H1 (cell line): ENCODE measurements at regions not wholly inside any gene's neighbourhood (a gene's known extent, or its start where the extent isn't known, plus 50 kb on each side); places are given as distances from the start of the nearest gene placed in this dataset.

Source experiments
- CTCF ChIA-PET: fragments of 300-600 bp; sonication (Branson Sonifier 250); formaldehyde crosslinking; loops from one replicate; lab custom pipeline; 2021; ENCODE audit not compliant: partially characterized antibody; lab: Charles Lee
- POLR2A ChIA-PET: fragments of 300-600 bp; sonication (Branson Sonifier 250); formaldehyde crosslinking; loops from one replicate; lab custom pipeline; 2021; ENCODE audit warnings: inconsistent platforms; ENCODE audit not compliant: partially characterized antibody; lab: Charles Lee
- DNase-seq, 2 experiments: peaks; one replicate each; pipeline versions ENCODE4 v3.0.0 to v3.0.0-alpha.2; 2010 to 2022; ENCODE audit warnings: low spot score in 2 of 2, low read depth in 1 of 2, mixed read lengths in 1 of 2
- FAIRE-seq: peaks from 2 replicates; lab custom pipeline; 2011; peaks lifted over from hg19 to GRCh38; lab: Jason Lieb, UNC
- H2AFZ ChIP-seq: 2 replicates; pipeline ENCODE4 v1.8.1; 2012; ENCODE audit warnings: low read length, inconsistent platforms
- H2AK5ac ChIP-seq: 2 replicates; pipeline ENCODE4 v1.6.1; 2013; ENCODE audit warnings: low read depth, low read length
- H2BK120ac ChIP-seq: replicated peaks from 2 replicates; pipeline ENCODE3; 2013; ENCODE audit warnings: low read depth, low read length, inconsistent platforms
- H2BK12ac ChIP-seq: 2 replicates; pipeline ENCODE4 v1.6.1; 2013; ENCODE audit warnings: low read depth, low read length
- H2BK15ac ChIP-seq: 2 replicates; pipeline ENCODE4 v1.6.1; 2013; ENCODE audit warnings: low read length
- H2BK20ac ChIP-seq: 2 replicates; pipeline ENCODE4 v1.6.1; 2013; ENCODE audit warnings: low read length
- H2BK5ac ChIP-seq: 2 replicates; pipeline ENCODE4 v1.6.1; 2013; ENCODE audit warnings: low read depth, low read length
- H3K14ac ChIP-seq: 2 replicates; pipeline ENCODE4 v1.6.1; 2013; ENCODE audit warnings: inconsistent platforms; ENCODE audit not compliant: insufficient read length
- H3K18ac ChIP-seq: 2 replicates; pipeline ENCODE4 v1.6.1; 2013; ENCODE audit warnings: low read length; ENCODE audit errors: extremely low read depth
- H3K23ac ChIP-seq: 2 replicates; pipeline ENCODE4 v1.6.1; 2013; ENCODE audit warnings: inconsistent platforms; ENCODE audit not compliant: insufficient read length
- H3K23me2 ChIP-seq: 2 replicates; pipeline ENCODE4 v1.6.1; 2013; ENCODE audit warnings: low read depth, low read length
- H3K27ac ChIP-seq: 2 replicates; pipeline ENCODE4 v1.6.1; 2011; ENCODE audit warnings: low read depth, low read length, inconsistent platforms
- H3K27me3 ChIP-seq, 4 experiments: replicated peaks in 1 of 4; 1 replicate in 1 of 4; 2 replicates in 3 of 4; pipeline versions ENCODE4 v1.6.1 to v1.8.1; 2011 to 2013; ENCODE audit warnings: low read length in 3 of 4, mild to moderate bottlenecking in 3 of 4, inconsistent platforms in 2 of 4, mixed read lengths in 2 of 4, moderate library complexity in 1 of 4; ENCODE audit not compliant: control insufficient read depth in 3 of 4, insufficient read depth in 3 of 4; ENCODE audit errors: extremely low read depth in 1 of 4
- H3K36me3 ChIP-seq, 4 experiments: 2 replicates each; pipeline versions ENCODE4 v1.6.1 to v1.8.1; 2011 to 2013; ENCODE audit warnings: mild to moderate bottlenecking in 4 of 4, low read length in 3 of 4, moderate library complexity in 2 of 4, control low read depth in 1 of 4, inconsistent platforms in 1 of 4; ENCODE audit not compliant: insufficient read depth in 4 of 4, control insufficient read depth in 2 of 4
- H3K4ac ChIP-seq: replicated peaks from 2 replicates; pipeline ENCODE3; 2013; ENCODE audit warnings: low read length, low read depth, mixed read lengths, inconsistent platforms; ENCODE audit not compliant: insufficient read length
- H3K4me1 ChIP-seq, 4 experiments: replicated peaks in 1 of 4; 1 replicate in 1 of 4; 2 replicates in 3 of 4; pipeline versions ENCODE4 v1.6.1 to v1.8.1; 2011 to 2013; ENCODE audit warnings: low read length in 3 of 4, inconsistent platforms in 2 of 4, mixed read lengths in 1 of 4; ENCODE audit not compliant: insufficient read depth in 4 of 4, control insufficient read depth in 3 of 4
- H3K4me2 ChIP-seq, 2 experiments: 2 replicates each; pipeline versions ENCODE4 v1.6.1 to v1.8.1; 2011 to 2013; ENCODE audit warnings: low read depth in 2 of 2, low read length in 2 of 2, control low read depth in 1 of 2, inconsistent platforms in 1 of 2, mild to moderate bottlenecking in 1 of 2; ENCODE audit not compliant: insufficient read depth in 1 of 2
- H3K4me3 ChIP-seq, 4 experiments: fragments of 200-600, 300-600 bp in 1 of 4; sonication (generic), shearing (Covaris generic), sonication (Bioruptor Twin) in 1 of 4; 2 replicates each; pipeline versions ENCODE4 v1.5.1 to v1.8.1; 2011 to 2016; ENCODE audit warnings: low read length in 4 of 4, low read depth in 3 of 4, control low read depth in 2 of 4, inconsistent platforms in 2 of 4, mild to moderate bottlenecking in 2 of 4, mixed read lengths in 1 of 4, moderate library complexity in 1 of 4; ENCODE audit not compliant: insufficient read depth in 2 of 4; ENCODE audit errors: extremely low read depth in 1 of 4
- H3K56ac ChIP-seq: replicated peaks from 2 replicates; pipeline ENCODE3; 2013; ENCODE audit warnings: low read depth, mild to moderate bottlenecking, mixed read lengths, low read length, inconsistent platforms; ENCODE audit not compliant: insufficient read length
- H3K79me1 ChIP-seq: 2 replicates; pipeline ENCODE4 v1.6.1; 2013; ENCODE audit warnings: low read depth, low read length, control low read depth
- H3K79me2 ChIP-seq, 2 experiments: 2 replicates each; pipeline versions ENCODE4 v1.6.1 to v1.8.1; 2012 to 2013; ENCODE audit warnings: low read length in 2 of 2, mild to moderate bottlenecking in 2 of 2, inconsistent platforms in 1 of 2; ENCODE audit not compliant: insufficient read depth in 2 of 2, control insufficient read depth in 1 of 2
- H3K9ac ChIP-seq, 4 experiments: replicated peaks in 1 of 4; 1 replicate in 1 of 4; 2 replicates in 3 of 4; pipeline versions ENCODE4 v1.6.1 to v1.8.1; 2011 to 2013; ENCODE audit warnings: low read depth in 3 of 4, low read length in 3 of 4, control low read depth in 2 of 4, mild to moderate bottlenecking in 2 of 4, moderate library complexity in 2 of 4, inconsistent platforms in 1 of 4; ENCODE audit errors: extremely low read depth in 1 of 4
- H3K9me3 ChIP-seq, 2 experiments: 2 replicates each; pipeline versions ENCODE4 v1.6.1 to v1.8.1; 2012 to 2013; ENCODE audit warnings: mild to moderate bottlenecking in 2 of 2, moderate library complexity in 2 of 2, control low read depth in 1 of 2, inconsistent platforms in 1 of 2, low read depth in 1 of 2, low read length in 1 of 2, mixed read lengths in 1 of 2; ENCODE audit not compliant: insufficient read depth in 2 of 2
- H4K20me1 ChIP-seq, 2 experiments: replicated peaks in 1 of 2; 2 replicates each; pipeline versions ENCODE3 to v1.8.1; 2011 to 2013; ENCODE audit warnings: inconsistent platforms in 2 of 2, low read length in 2 of 2, mild to moderate bottlenecking in 1 of 2; ENCODE audit not compliant: insufficient read depth in 2 of 2, control insufficient read depth in 1 of 2
- H4K5ac ChIP-seq: 2 replicates; pipeline ENCODE4 v1.6.1; 2013; ENCODE audit warnings: low read length, low read depth, mixed read lengths, inconsistent platforms; ENCODE audit not compliant: insufficient read length
- H4K8ac ChIP-seq: 2 replicates; pipeline ENCODE4 v1.8.0; 2013; ENCODE audit warnings: mild to moderate bottlenecking, moderate library complexity, low read length, inconsistent platforms; ENCODE audit not compliant: insufficient read depth; ENCODE audit errors: extremely low read depth
- H4K91ac ChIP-seq: replicated peaks from 2 replicates; pipeline ENCODE3; 2013; ENCODE audit warnings: low read length, mixed read lengths, inconsistent platforms; ENCODE audit not compliant: insufficient read length
- CEBPB ChIP-seq: IDR thresholded peaks from 2 replicates; pipeline ENCODE4 v1.6.1; 2012; ENCODE audit warnings: low read depth, low read length
- CHD2 ChIP-seq: IDR thresholded peaks from 2 replicates; pipeline ENCODE4 v1.6.1; 2012; ENCODE audit warnings: low read length, improper control_type of control experiment
- KDM5A ChIP-seq: fragments of 200-600 bp; IDR thresholded peaks from 2 replicates; pipeline ENCODE4 v1.7.1; 2012; ENCODE audit warnings: mild to moderate bottlenecking, low read length, inconsistent platforms, mixed read lengths
- NRF1 ChIP-seq: IDR thresholded peaks from 2 replicates; pipeline ENCODE4 v1.6.1; 2011; ENCODE audit warnings: mild to moderate bottlenecking, low read depth, low read length, improper control_type of control experiment
- PHF8 ChIP-seq: fragments of 200-600 bp; sonication (generic); conservative IDR thresholded peaks from 2 replicates; pipeline ENCODE4 v1.7.1; 2012; ENCODE audit warnings: low read depth, mild to moderate bottlenecking, inconsistent platforms, low read length, moderate library complexity
- POU5F1 ChIP-seq: IDR thresholded peaks from 2 replicates; pipeline ENCODE4 v1.6.1; 2011; ENCODE audit warnings: low read depth, mild to moderate bottlenecking, low read length, moderate library complexity
- SP1 ChIP-seq: IDR thresholded peaks from 2 replicates; pipeline ENCODE4 v1.6.1; 2011; ENCODE audit warnings: low read depth, low read length
- SP2 ChIP-seq: IDR thresholded peaks from 2 replicates; pipeline ENCODE4 v1.6.1; 2012; ENCODE audit warnings: mild to moderate bottlenecking, low read length, inconsistent platforms
- ZNF274 ChIP-seq: IDR thresholded peaks from 2 replicates; pipeline ENCODE4 v1.7.0; 2012; ENCODE audit warnings: low read length, borderline replicate concordance; ENCODE audit errors: extremely low read depth
- WGBS, 2 experiments: shearing (Covaris generic) in 1 of 2; methylation state at CpG; one replicate each; pipeline versions ENCODE4 v1.1.6 to v1.1.7; 2013 to 2015; ENCODE audit warnings: low lambda C conversion rate in 2 of 2, mixed read lengths in 2 of 2, inconsistent platforms in 1 of 2, low coverage in 1 of 2, missing lambda C conversion rate in 1 of 2; ENCODE audit not compliant: insufficient replicate concordance in 2 of 2, insufficient coverage in 1 of 2, insufficient read length in 1 of 2; ENCODE audit errors: extremely low coverage in 1 of 2, missing lambda C conversion rate in 1 of 2; 5-methylcytosine and 5-hydroxymethylcytosine counted together

DNA sequence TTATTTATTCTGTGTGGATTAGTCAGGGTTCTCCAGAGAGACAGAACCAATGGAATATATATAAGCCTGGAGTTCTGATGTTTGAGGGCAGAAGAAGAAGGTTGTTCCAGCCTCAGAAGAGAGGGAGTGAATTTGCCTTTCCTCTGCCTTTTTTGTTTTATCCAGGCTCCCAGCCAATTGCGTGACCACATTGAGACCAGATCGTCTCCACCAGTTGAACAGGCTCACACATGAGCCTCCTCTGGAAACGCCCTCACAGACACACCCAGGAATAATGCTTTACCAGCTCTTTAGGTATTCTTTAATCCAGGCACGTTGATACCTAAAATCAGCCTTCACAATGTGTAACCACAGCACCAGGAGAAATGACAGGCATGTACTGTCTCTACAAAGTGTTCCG lies 923.1 kb downstream of the TBL1XR1 start:
- Histone ChIP-seq H3K4me3 (no peak overlapping the region), H2AK5ac (no peak overlapping the region), H3K9me3 (no peaks in the 10 kb centered on the region), H3K56ac (no peak overlapping the region), H3K27me3 (peaks cover 0 to 1% (median 0%) of the 10 kb centered on the region in 4 experiments; a peak in 1 of 7 replicates), H2BK15ac (no peak overlapping the region), H4K5ac (no peak overlapping the region), H3K23me2 (no peaks in the 10 kb centered on the region; the same call in 1 of the 2 replicates), H3K79me2 (no peaks in the 10 kb centered on the region), H3K18ac (no peak overlapping the region), H3K36me3 (no peaks in the 10 kb centered on the region; a peak in 1 of 8 replicates), H3K14ac (no peak overlapping the region), H3K9ac (no peak overlapping the region), H2AFZ (no peak overlapping the region), H3K27ac (no peak overlapping the region), H4K91ac (no peak overlapping the region), H3K79me1 (no peaks in the 10 kb centered on the region), H3K4me1 (no peaks in the 10 kb centered on the region), H4K20me1 (no peaks in the 10 kb centered on the region), H3K4me2 (no peak overlapping the region), H4K8ac (no peak overlapping the region), H2BK12ac (no peak overlapping the region), H3K23ac (no peak overlapping the region), H2BK20ac (no peak overlapping the region), H2BK120ac (no peak overlapping the region), H2BK5ac (no peak overlapping the region), H3K4ac (no peak overlapping the region)
- no peak for TF ChIP-seq SP2
- TF ChIP-seq CHD2: no peak
- no peak for TF ChIP-seq PHF8
- TF ChIP-seq NRF1: no peak
- TF ChIP-seq KDM5A: no peak
- no peak for TF ChIP-seq CEBPB
- no peak for TF ChIP-seq POU5F1
- TF ChIP-seq SP1: no peak
- no peak for TF ChIP-seq ZNF274
- no peak for FAIRE-seq
- POLR2A ChIA-PET: no interaction called here
- DNase-seq: no peak
- 92% methylated on average over 5 of the region's 5 CpGs; no CpG with 5 or more reads in 1 of the 2 experiments for WGBS, 2 experiments
- CTCF ChIA-PET: no interaction called here
